ENCODE measurements at regions not wholly inside any gene's neighbourhood (a gene's known extent, or its start where the extent isn't known, plus 50 kb on each side); places are given as distances from the start of the nearest gene placed in this dataset.

DNA sequence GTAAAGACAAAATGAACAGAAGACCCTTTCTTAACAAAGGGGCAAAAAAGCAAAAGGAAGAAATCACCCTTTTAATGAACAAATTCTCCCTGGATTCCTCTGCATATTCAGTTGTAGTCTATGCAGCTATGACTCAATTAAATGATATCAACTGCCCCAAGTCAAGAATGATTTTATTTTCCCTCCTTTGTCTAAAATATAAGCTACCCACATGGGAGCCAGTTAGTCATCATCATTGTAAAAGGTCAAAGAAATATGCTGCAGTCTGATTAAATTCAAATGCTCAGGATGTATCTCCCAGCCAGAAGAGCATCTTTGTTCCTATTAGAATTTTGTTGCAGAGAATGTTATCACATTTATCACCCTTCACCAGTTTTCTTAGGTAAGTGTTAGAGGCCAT is 84.0 kb downstream of the SST start:
- no peaks in the 10 kb centered on the region for H3K9me3 ChIP-seq (ENCODE audit: control insufficient read depth, insufficient read depth, low read depth, low read length)
- H3K27ac ChIP-seq (ENCODE audit: extremely low read depth, low read depth, low read length) = no peak overlapping the region
- no peaks in the 10 kb centered on the region for H3K4me1 ChIP-seq (ENCODE audit: control insufficient read depth, insufficient read depth, low read length)
- H3K36me3 ChIP-seq (ENCODE audit: control insufficient read depth in 2 of 2, insufficient read depth in 1 of 2, low read length in 2 of 2) = no peaks in the 10 kb centered on the region
- TF ChIP-seq TRIM28 (IDR thresholded peaks at IDR 0.05; ENCODE audit: borderline replicate concordance, low read length) (no peak), GLI4 (tag by site-specific recombination; IDR thresholded peaks at IDR 0.05) (no peak), ZNF558 (tag by site-specific recombination; IDR thresholded peaks at IDR 0.05) (no peak), ZFHX2 (tag by site-specific recombination; conservative IDR thresholded peaks at IDR 0.05) (no peak), HOXA7 (CRISPR knock-in tag; IDR thresholded peaks at IDR 0.05; ENCODE audit: borderline replicate concordance) (no peak), ZNF146 (tag by site-specific recombination; IDR thresholded peaks at IDR 0.05) (no peak), ZNF596 (tag by site-specific recombination; IDR thresholded peaks at IDR 0.05) (no peak), ZNF473 (tag by site-specific recombination; IDR thresholded peaks at IDR 0.05) (no peak), ZNF548 (tag by site-specific recombination; IDR thresholded peaks at IDR 0.05) (no peak), ZNF623 (tag by site-specific recombination; IDR thresholded peaks at IDR 0.05) (no peak), KLF7 (tag by site-specific recombination; IDR thresholded peaks at IDR 0.05; ENCODE audit: borderline replicate concordance) (no peak), ZFP3 (tag by site-specific recombination; IDR thresholded peaks at IDR 0.05; ENCODE audit: low read depth) (no peak), ZNF704 (tag by site-specific recombination; IDR thresholded peaks at IDR 0.05) (no peak), ZNF621 (tag by site-specific recombination; IDR thresholded peaks at IDR 0.05) (no peak)
- TF ChIP-seq, protein P1, sequence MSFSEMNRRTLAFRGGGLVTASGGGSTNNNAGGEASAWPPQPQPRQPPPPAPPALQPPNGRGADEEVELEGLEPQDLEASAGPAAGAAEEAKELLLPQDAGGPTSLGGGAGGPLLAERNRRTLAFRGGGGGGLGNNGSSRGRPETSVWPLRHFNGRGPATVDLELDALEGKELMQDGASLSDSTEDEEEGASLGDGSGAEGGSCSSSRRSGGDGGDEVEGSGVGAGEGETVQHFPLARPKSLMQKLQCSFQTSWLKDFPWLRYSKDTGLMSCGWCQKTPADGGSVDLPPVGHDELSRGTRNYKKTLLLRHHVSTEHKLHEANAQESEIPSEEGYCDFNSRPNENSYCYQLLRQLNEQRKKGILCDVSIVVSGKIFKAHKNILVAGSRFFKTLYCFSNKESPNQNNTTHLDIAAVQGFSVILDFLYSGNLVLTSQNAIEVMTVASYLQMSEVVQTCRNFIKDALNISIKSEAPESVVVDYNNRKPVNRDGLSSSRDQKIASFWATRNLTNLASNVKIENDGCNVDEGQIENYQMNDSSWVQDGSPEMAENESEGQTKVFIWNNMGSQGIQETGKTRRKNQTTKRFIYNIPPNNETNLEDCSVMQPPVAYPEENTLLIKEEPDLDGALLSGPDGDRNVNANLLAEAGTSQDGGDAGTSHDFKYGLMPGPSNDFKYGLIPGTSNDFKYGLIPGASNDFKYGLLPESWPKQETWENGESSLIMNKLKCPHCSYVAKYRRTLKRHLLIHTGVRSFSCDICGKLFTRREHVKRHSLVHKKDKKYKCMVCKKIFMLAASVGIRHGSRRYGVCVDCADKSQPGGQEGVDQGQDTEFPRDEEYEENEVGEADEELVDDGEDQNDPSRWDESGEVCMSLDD (tag by site-specific recombination; IDR thresholded peaks at IDR 0.05) = no peak
- TF ChIP-seq, protein P2, sequence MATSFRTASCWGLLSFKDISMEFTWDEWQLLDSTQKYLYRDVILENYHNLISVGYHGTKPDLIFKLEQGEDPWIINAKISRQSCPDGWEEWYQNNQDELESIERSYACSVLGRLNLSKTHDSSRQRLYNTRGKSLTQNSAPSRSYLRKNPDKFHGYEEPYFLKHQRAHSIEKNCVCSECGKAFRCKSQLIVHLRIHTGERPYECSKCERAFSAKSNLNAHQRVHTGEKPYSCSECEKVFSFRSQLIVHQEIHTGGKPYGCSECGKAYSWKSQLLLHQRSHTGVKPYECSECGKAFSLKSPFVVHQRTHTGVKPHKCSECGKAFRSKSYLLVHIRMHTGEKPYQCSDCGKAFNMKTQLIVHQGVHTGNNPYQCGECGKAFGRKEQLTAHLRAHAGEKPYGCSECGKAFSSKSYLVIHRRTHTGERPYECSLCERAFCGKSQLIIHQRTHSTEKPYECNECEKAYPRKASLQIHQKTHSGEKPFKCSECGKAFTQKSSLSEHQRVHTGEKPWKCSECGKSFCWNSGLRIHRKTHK (tag by site-specific recombination; IDR thresholded peaks at IDR 0.05) = no peak
- ChIA-PET CTCF (no interaction called here), POLR2A (no interaction called here)
- H3K4me3 ChIP-seq (ENCODE audit: low read depth, low read length) = no peak overlapping the region

GRCh38 chr3:187572441-187572840 is 97.8 kb downstream of the SST start:
- CTCF ChIA-PET = no interaction called here
- Histone ChIP-seq H3K27ac (ENCODE audit: extremely low read depth, low read depth, low read length) (no peak overlapping the region), H3K36me3 (ENCODE audit: control insufficient read depth in 2 of 2, insufficient read depth in 1 of 2, low read length in 2 of 2) (no peaks in the 10 kb centered on the region), H3K4me3 (ENCODE audit: low read depth, low read length) (no peak overlapping the region), H3K4me1 (ENCODE audit: control insufficient read depth, insufficient read depth, low read length) (no peaks in the 10 kb centered on the region), H3K9me3 (ENCODE audit: control insufficient read depth, insufficient read depth, low read depth, low read length) (no peaks in the 10 kb centered on the region)
- POLR2A ChIA-PET = no interaction called here
- no peak for TF ChIP-seq ZNF16 (tag by site-specific recombination; IDR thresholded peaks at IDR 0.05; ENCODE audit: low read depth)
- TF ChIP-seq ZNF169 (tag by site-specific recombination; IDR thresholded peaks at IDR 0.05) = no peak
- TF ChIP-seq ZBTB49 (tag by site-specific recombination; IDR thresholded peaks at IDR 0.05; ENCODE audit: low read depth) = no peak
- TF ChIP-seq ZNF518A (tag by site-specific recombination; conservative IDR thresholded peaks at IDR 0.05; ENCODE audit: low read depth) = no peak
- no peak for TF ChIP-seq ZNF521 (tag by site-specific recombination; IDR thresholded peaks at IDR 0.05)
- TF ChIP-seq ZNF112 (tag by site-specific recombination; IDR thresholded peaks at IDR 0.05) = no peak
- no peak for TF ChIP-seq ZNF184 (tag by site-specific recombination; IDR thresholded peaks at IDR 0.05)
- no peak for TF ChIP-seq ZNF530 (tag by site-specific recombination; IDR thresholded peaks at IDR 0.05; ENCODE audit: low read depth)
- no peak for TF ChIP-seq ZBTB8A (tag by site-specific recombination; IDR thresholded peaks at IDR 0.05)

Data from HEK293 (cell line).